Left ventricle myocardium superior (tissue), 1 donor: ENCODE measurements at regions not wholly inside any gene's neighbourhood (a gene's known extent, or its start where the extent isn't known, plus 50 kb on each side); places are given as distances from the start of the nearest gene placed in this dataset.
"Not testable (repeated sequence)": the region's sequence is repeated elsewhere in the genome, so short reads cannot be mapped to it uniquely, and the experiment has no call there.

Experiments used
- ATAC-seq: fragments of 200-7000 bp; cut with Tn5 transposase; one replicate; pipeline ENCODE4 v1.9.1; 2020; ENCODE audit warnings: mild to moderate bottlenecking, moderate library complexity
- DNase-seq: peaks from one replicate; pipeline ENCODE4 v3.0.0-alpha.2; 2020
- intact Hi-C: fragments of 100-400 bp; cut with micrococcal nuclease; formaldehyde crosslinking; loops from one replicate; pipeline ENCODE4 v1.11.0; 2022
- donor health status: DM: no; HTN: yes; CAD: no; lungs with severe emphysema.

GRCh38 chr4:120327276-120327675 lies 260.6 kb upstream of the MAD2L1 start:
- intact Hi-C loops = no loop called here
- no peak for DNase-seq

DNA sequence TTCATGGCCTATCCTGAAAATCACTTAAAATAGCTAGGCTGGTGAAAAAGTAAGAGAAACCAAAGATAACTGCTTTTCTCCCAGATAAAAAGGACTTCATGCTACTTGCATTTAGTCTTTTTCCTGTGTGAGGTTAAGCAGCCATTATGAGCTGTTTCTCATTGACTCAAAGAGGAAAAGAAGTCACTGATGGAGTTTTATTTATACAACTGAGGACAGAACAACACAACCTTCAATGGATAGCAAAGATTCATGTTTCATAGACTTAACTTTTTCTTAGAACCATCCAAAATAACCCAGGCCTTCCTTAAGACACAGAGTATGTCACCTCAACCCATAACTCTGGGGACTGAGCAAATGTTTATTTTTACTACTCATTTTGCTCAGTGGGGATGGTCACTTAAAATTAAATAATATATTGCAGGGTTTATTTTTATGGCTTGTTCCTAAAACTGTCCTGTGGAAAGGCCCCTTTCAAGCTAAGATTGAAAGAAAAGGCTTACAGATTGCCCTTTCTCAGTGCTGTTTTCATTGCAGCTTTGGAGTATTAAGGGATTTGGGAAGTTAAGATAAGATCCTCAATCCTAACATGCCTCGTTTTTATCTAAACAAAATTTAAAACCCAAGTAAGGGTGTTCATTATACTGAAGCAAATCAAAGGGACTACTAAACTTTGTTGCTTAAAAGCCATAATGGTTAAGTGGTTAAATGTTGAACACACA lies 252.6 kb upstream of the MAD2L1 start:
- DNase-seq (no peak), ATAC-seq (no peak)
- intact Hi-C loops = no loop called here

More at GRCh38 chr4:120327276-120327675, 260.6 kb upstream of the MAD2L1 start:
- ATAC-seq = no peak

DNA sequence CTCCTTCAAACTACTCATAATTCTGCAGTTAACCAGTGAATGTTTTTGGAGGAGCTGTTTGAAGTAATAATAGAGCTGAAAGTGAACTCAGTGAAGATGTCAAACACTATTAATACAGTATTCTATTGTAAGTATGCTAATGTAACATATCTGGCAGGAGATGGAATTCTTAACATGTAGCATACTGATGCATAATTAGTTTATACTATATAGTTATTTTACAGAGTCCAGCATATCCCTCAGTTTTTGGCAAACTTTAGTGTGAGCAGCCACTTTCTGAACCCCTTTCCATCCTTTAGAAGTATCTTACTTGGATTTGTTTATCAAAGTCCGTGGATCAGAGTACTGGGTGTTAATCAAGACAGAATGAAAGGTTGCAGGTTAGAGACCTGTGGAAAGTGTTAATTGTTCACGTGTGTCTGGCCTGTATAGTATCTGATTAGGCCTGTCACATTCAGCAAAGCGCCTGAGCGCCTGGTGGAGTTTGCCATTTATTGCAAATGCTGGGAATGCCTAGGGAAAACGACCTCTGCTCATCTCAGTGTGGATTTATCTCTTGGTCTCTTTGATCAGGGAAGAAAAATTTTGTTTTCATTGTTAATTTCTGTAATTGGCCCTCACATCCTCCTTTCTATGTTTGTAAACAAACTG lies 251.7 kb upstream of the MAD2L1 start:
- DNase-seq (no peak), ATAC-seq (no peak)
- intact Hi-C loops = no loop called here

DNA sequence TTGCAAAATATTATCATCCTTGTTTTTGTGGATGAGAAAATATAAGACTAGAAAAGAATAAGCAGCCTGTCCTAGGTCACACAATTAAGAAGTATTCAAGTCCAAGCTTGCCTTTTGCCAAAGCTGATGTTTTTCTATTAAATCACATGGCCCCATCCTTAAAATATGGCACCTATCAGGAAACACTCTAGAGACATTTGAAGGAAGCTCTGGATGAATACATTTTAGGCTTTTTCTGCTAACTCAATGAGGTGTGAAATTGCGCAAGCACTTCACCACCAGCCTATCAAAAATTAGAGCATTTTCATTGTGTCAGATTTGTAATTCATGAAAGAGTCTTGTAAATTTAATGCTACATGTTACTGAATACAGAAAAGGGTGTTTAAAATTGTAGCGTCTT lies 251.1 kb upstream of the MAD2L1 start:
- ATAC-seq (no peak), DNase-seq (no peak)
- intact Hi-C loops = no loop called here

- no peak for ATAC-seq
Observed at GRCh38 chr4:120316416-120316815, 249.8 kb upstream of the MAD2L1 start.

DNA sequence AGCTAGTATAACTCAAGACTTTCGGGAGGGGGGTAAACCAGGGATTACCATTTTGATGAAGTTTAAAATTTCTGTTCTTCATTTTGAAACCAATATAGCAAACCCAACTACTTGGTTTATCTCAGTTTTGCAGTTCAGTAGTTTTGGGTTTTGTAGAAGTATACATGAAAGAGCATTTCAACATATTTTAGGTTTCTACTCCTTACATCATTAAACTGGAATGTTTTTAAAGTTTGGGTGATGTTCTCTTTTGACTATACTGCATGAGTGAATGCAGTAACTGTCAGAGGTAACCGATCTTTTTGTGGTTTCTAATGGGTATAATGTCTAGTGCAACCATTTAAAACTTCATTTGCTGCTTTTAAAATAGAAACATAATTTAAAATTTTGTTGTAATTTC lies 248.3 kb upstream of the MAD2L1 start:
- ATAC-seq = no peak
- intact Hi-C loops = no loop called here
- no peak for DNase-seq

More at GRCh38 chr4:120316416-120316815, 249.8 kb upstream of the MAD2L1 start:
- intact Hi-C loops = no loop called here
- DNase-seq = no peak

DNA sequence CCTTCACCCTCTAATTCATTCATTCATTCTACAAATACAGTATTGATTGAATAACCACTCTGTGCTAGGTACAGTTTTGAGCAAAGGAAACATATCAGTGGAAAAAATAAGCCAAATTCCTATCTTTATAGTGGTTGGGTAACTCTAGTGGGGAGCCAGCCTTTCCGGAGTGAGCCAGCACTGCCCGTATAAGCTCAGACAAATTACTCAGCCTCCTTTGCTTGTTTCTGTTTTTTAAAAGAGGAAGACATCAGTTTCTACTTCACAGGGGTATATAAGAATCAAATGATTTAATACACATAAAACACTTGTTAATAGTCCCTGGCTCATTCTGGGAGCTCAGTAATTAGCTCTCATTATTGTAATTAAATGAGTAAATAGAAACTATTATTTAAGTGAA lies 238.2 kb upstream of the MAD2L1 start:
- intact Hi-C loops = no loop called here
- DNase-seq (no peak), ATAC-seq (no peak)

- intact Hi-C loops = no loop called here
- ATAC-seq (no peak), DNase-seq (no peak)
Observed at GRCh38 chr4:120299631-120300030, 233.0 kb upstream of the MAD2L1 start.

DNA sequence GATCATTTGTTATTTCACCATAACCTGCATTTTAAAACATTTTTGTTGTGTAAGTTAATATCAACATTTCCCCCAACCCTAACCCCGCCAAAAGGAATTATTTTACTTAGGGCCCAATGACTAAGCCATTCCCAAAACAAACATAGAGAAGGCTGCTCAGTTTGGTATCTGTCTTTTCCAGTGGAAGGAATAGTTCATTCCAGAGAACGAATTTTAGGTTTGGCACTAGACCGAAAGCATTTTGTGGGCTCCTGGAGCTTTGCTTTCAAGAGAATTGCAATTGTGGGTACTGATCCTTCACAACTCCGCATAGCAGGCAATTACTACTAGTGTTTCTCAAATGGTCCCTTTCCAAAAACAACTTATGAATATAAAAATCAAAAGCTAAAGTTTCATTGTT lies 226.7 kb upstream of the MAD2L1 start:
- no peak for DNase-seq
- intact Hi-C loops = no loop called here
- ATAC-seq = no peak

DNA sequence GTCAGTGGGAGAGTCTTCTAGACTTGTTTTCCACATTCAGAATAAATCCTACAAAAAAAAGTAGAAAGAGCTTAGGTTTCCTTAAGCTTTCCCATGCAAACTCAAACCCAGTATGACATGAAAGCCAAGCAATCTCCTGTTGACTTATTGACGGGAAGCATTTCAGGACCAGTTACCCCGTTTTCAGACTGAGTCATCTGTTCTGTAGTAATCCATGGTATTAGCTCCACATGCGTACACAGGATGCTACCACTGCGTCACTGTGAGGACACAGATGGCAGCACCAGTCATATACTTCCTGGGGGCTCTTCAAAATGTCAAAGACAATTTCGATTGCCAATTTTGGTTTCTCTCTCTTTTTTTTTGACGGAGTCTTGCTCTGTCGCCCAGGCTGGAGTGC lies 224.9 kb upstream of the MAD2L1 start:
- DNase-seq (no peak), ATAC-seq (no peak)
- intact Hi-C loops = no loop called here

GRCh38 chr4:120290553-120290952 lies 223.9 kb upstream of the MAD2L1 start:
- intact Hi-C loops = no loop called here
- no peak for DNase-seq
- ATAC-seq = no peak

- DNase-seq (no peak), ATAC-seq (no peak)
- intact Hi-C loops = no loop called here
Observed at GRCh38 chr4:120286813-120287212, 220.2 kb upstream of the MAD2L1 start.

GRCh38 chr4:120281581-120281980 lies 214.9 kb upstream of the MAD2L1 start:
- ATAC-seq = no peak
- intact Hi-C loops = no loop called here
- no peak for DNase-seq

DNA sequence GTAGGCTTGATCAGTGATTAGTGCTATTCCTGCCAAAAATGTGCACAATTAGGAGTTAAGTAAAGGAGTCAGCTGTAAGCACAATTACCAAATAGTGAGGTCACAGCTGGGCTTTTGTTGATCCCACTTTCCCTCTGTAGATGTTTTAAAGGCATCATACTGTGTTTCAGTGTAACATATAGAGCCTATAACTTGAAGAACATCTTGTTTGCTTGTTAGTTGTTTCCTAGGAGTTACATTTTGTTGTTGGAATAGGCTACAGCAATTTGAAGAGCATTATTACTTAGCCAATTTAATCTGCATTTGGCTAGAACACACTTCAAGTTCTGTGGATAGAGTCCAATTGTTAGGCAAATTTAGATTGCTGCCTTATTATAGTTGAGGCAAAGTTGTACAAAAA lies 210.7 kb upstream of the MAD2L1 start:
- intact Hi-C loops = no loop called here
- ATAC-seq (no peak), DNase-seq (no peak)

DNA sequence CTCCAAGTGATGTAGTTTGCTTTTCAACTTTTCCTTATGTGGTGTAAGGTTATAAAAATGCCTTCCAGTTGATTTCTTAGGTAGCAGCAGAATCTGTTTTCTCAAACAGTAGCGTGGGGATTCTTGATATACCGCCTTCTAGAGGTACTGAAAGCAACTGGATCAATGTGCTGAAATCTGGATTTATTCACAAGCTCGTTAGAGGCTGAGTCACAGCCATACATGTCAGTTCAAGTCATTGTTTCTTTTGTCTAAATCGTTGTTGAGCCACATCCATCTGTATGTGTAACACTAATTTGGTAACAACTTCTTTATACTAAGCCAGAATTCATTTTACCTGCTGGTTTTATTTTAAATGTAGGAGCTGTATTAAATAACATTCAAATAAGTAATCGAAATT lies 200.0 kb upstream of the MAD2L1 start:
- ATAC-seq = no peak
- no peak for DNase-seq
- intact Hi-C loops = no loop called here

GRCh38 chr4:120263618-120264017 lies 197.0 kb upstream of the MAD2L1 start:
- intact Hi-C loops = no loop called here
- ATAC-seq = no peak
- DNase-seq = no peak

DNA sequence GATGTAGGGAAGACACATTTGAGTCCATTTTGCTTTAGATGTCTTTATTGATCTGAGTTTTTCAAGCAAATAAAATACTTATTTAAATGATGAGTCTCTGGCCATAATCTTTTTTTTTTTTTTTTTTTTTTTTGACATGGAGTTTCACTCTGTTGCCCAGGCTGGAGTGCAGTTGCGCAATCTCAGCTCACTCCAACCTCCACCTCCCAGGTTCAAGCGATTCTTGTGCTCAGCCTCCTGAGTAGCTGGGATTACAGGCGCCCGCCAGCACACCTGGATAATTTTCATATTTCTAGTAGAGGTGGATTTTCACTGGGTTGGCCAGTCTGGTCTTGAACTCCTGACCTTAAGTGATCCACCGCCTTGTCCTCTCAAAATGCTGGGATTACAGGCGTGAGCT lies 194.5 kb upstream of the MAD2L1 start:
- intact Hi-C loops = no loop called here
- DNase-seq = no peak

DNA sequence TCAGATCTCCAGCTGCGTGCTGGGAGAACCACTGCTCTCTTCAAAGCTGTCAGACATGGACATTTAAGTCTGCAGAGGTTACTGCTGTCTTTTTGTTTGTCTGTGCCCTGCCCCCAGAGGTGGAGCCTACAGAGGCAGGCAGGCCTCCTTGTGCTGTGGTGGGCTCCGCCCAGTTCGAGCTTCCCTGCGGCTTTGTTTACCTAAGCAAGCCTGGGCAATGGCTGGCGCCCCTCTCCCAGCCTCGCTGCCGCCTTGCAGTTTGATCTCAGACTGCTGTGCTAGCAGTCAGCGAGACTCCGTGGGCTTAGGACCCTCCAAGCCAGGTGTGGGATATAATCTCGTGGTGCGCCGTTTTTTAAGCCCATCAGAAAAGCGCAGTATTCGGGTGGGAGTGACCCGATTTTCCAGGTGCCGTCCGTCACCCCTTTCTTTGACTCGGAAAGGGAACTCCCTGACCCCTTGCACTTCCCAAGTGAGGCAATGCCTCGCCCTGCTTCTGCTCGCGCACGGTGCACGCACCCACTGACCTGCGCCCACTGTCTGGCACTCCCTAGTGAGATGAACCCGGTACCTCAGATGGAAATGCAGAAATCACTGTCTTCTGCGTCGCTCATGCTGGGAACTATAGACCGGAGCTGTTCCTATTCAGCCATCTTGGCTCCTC lies 189.6 kb upstream of the MAD2L1 start:
- DNase-seq, ATAC-seq, intact Hi-C loops: not testable (repeated sequence)

More for the DNA sequence above, 194.5 kb upstream of the MAD2L1 start:
- no peak for ATAC-seq

DNA sequence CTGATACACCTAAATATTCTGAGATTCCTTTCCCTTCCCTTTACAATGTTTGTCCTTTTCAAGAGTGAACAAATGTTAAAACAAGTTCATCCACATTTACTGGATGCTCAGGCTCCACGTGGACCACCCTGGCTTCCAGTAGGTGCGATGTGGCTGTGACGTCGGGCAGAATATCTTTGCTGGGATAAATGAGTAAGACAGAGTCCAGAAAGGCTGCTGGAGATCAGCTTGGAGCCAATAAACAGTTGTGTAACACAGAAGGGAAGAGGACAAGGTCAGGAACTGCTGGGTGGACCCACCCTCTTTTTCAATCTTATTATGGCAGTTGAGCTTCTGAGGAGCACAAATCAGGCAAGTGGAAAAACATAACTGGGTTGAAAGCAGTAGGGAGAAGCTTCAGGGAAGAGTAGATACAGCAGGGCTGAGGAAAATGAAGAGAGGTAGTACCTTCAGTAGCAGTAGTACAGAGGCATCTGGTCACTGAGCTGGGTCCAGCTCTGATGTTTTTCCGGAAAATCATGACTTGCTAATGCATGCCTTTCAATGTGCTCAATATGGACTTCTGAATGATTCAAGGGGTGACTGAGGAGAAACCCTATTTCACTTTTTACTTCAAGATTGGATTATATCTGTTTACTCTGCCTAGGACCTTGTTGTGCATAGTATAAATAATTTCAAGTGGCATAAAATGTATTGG lies 171.8 kb upstream of the MAD2L1 start:
- no peak for ATAC-seq
- intact Hi-C loops = no loop called here
- no peak for DNase-seq

DNA sequence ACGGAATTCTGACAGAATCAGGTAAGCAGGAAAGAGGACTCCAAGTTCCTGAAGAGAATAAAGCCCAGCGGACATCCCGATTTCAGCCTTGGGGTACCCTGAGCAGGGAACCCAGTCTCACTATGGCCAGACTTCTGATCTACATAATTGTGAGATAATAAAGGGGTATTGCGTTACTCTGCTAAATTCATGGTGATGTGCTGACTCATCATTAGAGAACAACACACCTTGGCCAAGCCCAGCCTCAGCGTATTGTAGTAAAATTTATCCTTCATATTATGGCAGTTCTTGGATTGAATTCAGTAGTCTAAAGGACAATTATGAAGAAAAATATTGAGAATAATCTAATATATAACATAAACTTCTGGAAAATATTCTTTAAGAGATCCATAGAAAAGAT lies 170.2 kb upstream of the MAD2L1 start:
- DNase-seq = no peak
- no peak for ATAC-seq
- intact Hi-C loops = no loop called here
